HepG2 (cell line): ENCODE measurements at regions not wholly inside any gene's neighbourhood (a gene's known extent, or its start where the extent isn't known, plus 50 kb on each side); places are given as distances from the start of the nearest gene placed in this dataset.

ENCODE experiments used
- CREM ChIP-seq, 2 experiments: sonication (generic) in 1 of 2; formaldehyde crosslinking in 1 of 2; IDR thresholded peaks; 2 replicates each; pipeline versions ENCODE4 v1.4.0 to v1.6.1; 2016 to 2020; ENCODE audit warnings: antibody characterized with exemption in 1 of 2, mild to moderate bottlenecking in 1 of 2, missing genetic modification reagents in 1 of 2
- HMG20A ChIP-seq: IDR thresholded peaks from 2 replicates; pipeline ENCODE4 v1.6.1; 2016; ENCODE audit warnings: borderline replicate concordance
- HMG20B ChIP-seq: conservative IDR thresholded peaks from 2 replicates; pipeline ENCODE4 v1.6.1; 2016; ENCODE audit warnings: missing genetic modification reagents, missing compliant biosample characterization
- PRDM15 ChIP-seq: sonication (generic); formaldehyde crosslinking; IDR thresholded peaks from 2 replicates; pipeline ENCODE4 v1.4.0; 2020; ENCODE audit warnings: missing genetic modification reagents
- SIN3B ChIP-seq: fragments of 150-350 bp; IDR thresholded peaks from 2 replicates; pipeline ENCODE4 v1.6.1; 2014; ENCODE audit warnings: low read length
- ZBTB7A ChIP-seq: sonication (generic); formaldehyde crosslinking; IDR thresholded peaks from 2 replicates; pipeline ENCODE4 v1.8.0; 2022; ENCODE audit warnings: mild to moderate bottlenecking, missing genetic modification reagents
- TF ChIP-seq, protein P1 (sequence below): sonication (generic); formaldehyde crosslinking; IDR thresholded peaks from 2 replicates; pipeline ENCODE4 v1.4.0; 2020; ENCODE audit warnings: missing genetic modification reagents, borderline replicate concordance

GRCh38 chr2:16129716-16130540 lies 189.6 kb downstream of the MYCN start:
- no peak for TF ChIP-seq PRDM15 (CRISPR knock-in tag)
- TF ChIP-seq ZBTB7A (CRISPR knock-in tag): no peak
- no peak for TF ChIP-seq SIN3B
- TF ChIP-seq, protein P1, sequence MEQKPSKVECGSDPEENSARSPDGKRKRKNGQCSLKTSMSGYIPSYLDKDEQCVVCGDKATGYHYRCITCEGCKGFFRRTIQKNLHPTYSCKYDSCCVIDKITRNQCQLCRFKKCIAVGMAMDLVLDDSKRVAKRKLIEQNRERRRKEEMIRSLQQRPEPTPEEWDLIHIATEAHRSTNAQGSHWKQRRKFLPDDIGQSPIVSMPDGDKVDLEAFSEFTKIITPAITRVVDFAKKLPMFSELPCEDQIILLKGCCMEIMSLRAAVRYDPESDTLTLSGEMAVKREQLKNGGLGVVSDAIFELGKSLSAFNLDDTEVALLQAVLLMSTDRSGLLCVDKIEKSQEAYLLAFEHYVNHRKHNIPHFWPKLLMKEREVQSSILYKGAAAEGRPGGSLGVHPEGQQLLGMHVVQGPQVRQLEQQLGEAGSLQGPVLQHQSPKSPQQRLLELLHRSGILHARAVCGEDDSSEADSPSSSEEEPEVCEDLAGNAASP (CRISPR knock-in tag): no peak
- no peak for TF ChIP-seq CREM (IDR thresholded peaks at IDR 0.05)
- no peak for TF ChIP-seq CREM (CRISPR knock-in tag; IDR thresholded peaks at IDR 0.05)
- TF ChIP-seq HMG20B (CRISPR knock-in tag): no peak
- TF ChIP-seq HMG20A: no peak
